Pancreas (tissue), 10 donors: ENCODE measurements at regions not wholly inside any gene's neighbourhood (a gene's known extent, or its start where the extent isn't known, plus 50 kb on each side); places are given as distances from the start of the nearest gene placed in this dataset.

Experiments used
- ATAC-seq, 4 donors: fragments of 200-7000 bp; cut with Tn5 transposase; one replicate each; pipeline versions ENCODE4 v1.8.0 to v1.9.1; 2020; ENCODE audit warnings: mild to moderate bottlenecking in 4 of 4, moderate library complexity in 4 of 4
- DNase-seq, 6 donors: peaks; one replicate each; pipeline ENCODE4 v3.0.0-alpha.2; 2020
- FAIRE-seq: peaks from 2 replicates; lab custom pipeline; 2012; peaks lifted over from hg19 to GRCh38; lab: Jason Lieb, UNC
- H3K27ac ChIP-seq, 4 donors: fragments of 200-600 bp; sonication (generic); 1 replicate in 3 of 4; 2 replicates in 1 of 4; pipeline versions ENCODE4 v1.5.0 to v1.8.0; 2020
- H3K27me3 ChIP-seq, 4 donors: fragments of 200-600 bp; one replicate each; pipeline ENCODE4 v1.8.0; 2021
- H3K36me3 ChIP-seq, 3 donors: fragments of 200-600 bp; sonication (generic) in 1 of 3; one replicate each; pipeline versions ENCODE4 v1.5.0 to v1.8.0; 2020 to 2021
- H3K4me1 ChIP-seq, 3 donors: fragments of 200-600 bp; one replicate each; pipeline ENCODE4 v1.8.0; 2021
- H3K4me3 ChIP-seq, 4 donors: fragments of 200-600 bp; sonication (generic) in 2 of 4; one replicate each; pipeline versions ENCODE4 v1.5.0 to v1.8.0; 2020 to 2021
- H3K9me3 ChIP-seq, 4 donors: fragments of 200-600 bp; one replicate each; pipeline ENCODE4 v1.8.0; 2021
- WGBS, 2 donors: extraction: QIAGEN DNeasy Blood & Tissue Kit; methylation state at CpG; one replicate each; pipeline ENCODE4 v1.1.7; 2013; 5-methylcytosine and 5-hydroxymethylcytosine counted together
- intact Hi-C, 3 donors: fragments of 100-400 bp; cut with DNase I; formaldehyde crosslinking; loops; one replicate each; pipeline versions ENCODE4 v1.11.1 to v1.14.2; 2022
- TF ChIP-seq, protein P1 (sequence below), 4 donors: fragments of 200-600 bp; sonication (generic) in 3 of 4; IDR thresholded peaks; one replicate each; pipeline versions ENCODE4 v1.5.0 to v1.8.0; 2021; ENCODE audit warnings: antibody characterized with exemption in 4 of 4
- donor health status: healthy with polysubstance abuse.
- donor health status: DM: no; HTN: no; CAD: no; lungs with moderate emphysema.
- donor health status: DM: no; HTN: no; CAD: no.
- donor health status: control.
- donor health status: control.
- donor health status: Bipolar disorder and iron deficiency.
- donor health status: DM: yes; HTN: yes; CAD: no.
- donor health status: DM: no; HTN: no; CAD: no.
- donor health status: DM: no; HTN: no; CAD: no.
- donor health status: DM: yes; HTN: yes; CAD: no.

GRCh38 chr2:105580870-105581554 lies 163.7 kb upstream of the NCK2 start:
- DNase-seq (no peak), ATAC-seq (no peak), FAIRE-seq (no peak)
- intact Hi-C loops = no loop called here
- Histone ChIP-seq H3K4me1 (no peaks in the 10 kb centered on the region), H3K4me3 (no peak overlapping the region), H3K9me3 (no peaks in the 10 kb centered on the region), H3K36me3 (no peaks in the 10 kb centered on the region), H3K27me3 (no peaks in the 10 kb centered on the region), H3K27ac (peak overlapping the region in 2 of 4 donors; percentile 5 to 74)
- 35 to 37% methylated on average over 1 of the region's 1 CpG for WGBS, 2 donors
- TF ChIP-seq, protein P1, sequence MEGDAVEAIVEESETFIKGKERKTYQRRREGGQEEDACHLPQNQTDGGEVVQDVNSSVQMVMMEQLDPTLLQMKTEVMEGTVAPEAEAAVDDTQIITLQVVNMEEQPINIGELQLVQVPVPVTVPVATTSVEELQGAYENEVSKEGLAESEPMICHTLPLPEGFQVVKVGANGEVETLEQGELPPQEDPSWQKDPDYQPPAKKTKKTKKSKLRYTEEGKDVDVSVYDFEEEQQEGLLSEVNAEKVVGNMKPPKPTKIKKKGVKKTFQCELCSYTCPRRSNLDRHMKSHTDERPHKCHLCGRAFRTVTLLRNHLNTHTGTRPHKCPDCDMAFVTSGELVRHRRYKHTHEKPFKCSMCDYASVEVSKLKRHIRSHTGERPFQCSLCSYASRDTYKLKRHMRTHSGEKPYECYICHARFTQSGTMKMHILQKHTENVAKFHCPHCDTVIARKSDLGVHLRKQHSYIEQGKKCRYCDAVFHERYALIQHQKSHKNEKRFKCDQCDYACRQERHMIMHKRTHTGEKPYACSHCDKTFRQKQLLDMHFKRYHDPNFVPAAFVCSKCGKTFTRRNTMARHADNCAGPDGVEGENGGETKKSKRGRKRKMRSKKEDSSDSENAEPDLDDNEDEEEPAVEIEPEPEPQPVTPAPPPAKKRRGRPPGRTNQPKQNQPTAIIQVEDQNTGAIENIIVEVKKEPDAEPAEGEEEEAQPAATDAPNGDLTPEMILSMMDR (IDR thresholded peaks at IDR 0.05) = no peak

DNA sequence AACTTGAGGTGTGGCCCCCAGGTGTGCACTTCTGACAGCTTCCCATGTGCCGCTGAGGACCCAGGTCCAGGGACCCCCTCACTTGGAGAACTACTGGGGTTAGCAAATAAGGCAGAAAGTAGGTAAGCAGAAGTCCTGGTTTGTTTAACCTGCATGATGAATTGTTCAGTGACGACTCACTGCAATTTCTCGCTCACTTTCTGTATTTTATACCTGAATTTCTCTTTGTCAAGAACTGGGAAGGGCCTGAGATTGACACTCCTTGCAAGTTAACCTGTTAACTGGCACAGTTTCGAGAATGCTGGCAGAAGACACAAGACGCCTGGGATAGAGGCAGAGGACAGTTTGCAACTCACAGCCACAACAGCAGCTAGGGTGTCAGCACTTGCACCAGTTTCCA lies 164.5 kb upstream of the NCK2 start:
- Histone ChIP-seq H3K27me3 (no peaks in the 10 kb centered on the region), H3K4me3 (no peak overlapping the region), H3K27ac (no peak overlapping the region), H3K9me3 (no peaks in the 10 kb centered on the region), H3K36me3 (no peaks in the 10 kb centered on the region), H3K4me1 (no peaks in the 10 kb centered on the region)
- WGBS, 2 donors = 73 to 77% methylated on average over 5 of the region's 5 CpGs
- intact Hi-C loops = no loop called here
- FAIRE-seq (no peak), DNase-seq (no peak), ATAC-seq (no peak)
- TF ChIP-seq, protein P1 (IDR thresholded peaks at IDR 0.05) = no peak

GRCh38 chr2:105578166-105578565 lies 166.5 kb upstream of the NCK2 start:
- Histone ChIP-seq H3K27me3 (no peaks in the 10 kb centered on the region), H3K27ac (no peak overlapping the region), H3K4me1 (no peaks in the 10 kb centered on the region), H3K4me3 (no peak overlapping the region), H3K36me3 (no peaks in the 10 kb centered on the region), H3K9me3 (no peaks in the 10 kb centered on the region)
- FAIRE-seq = no peak
- TF ChIP-seq, protein P1 (IDR thresholded peaks at IDR 0.05) = no peak
- no peak for ATAC-seq
- intact Hi-C loops = no loop called here
- no peak for DNase-seq
- 72 to 81% methylated on average over 4 of the region's 4 CpGs for whole genome bisulfite sequencing, 2 donors

DNA sequence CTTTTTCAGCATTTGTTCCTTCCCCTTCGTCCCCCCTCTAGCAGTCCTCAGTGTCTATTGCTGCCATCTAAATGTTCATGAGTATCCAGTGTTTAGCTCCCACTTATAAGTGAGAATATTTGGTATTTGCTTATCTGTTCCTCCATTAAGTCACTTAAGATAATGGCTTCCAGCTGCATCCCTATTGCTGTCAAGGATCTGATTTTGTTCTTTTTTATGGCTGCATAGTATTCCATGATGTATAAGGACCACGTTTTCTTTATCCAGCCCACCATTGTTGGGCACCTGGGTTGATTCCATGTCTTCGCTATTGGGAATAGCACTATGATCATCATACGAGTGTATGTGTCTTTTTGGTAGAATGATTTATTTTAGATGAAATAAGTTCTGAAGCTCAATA lies 166.9 kb upstream of the NCK2 start:
- ATAC-seq (no peak), FAIRE-seq (no peak), DNase-seq (no peak)
- 68 to 76% methylated on average over 4 of the region's 4 CpGs for WGBS, 2 donors
- H3K27me3 ChIP-seq = no peaks in the 10 kb centered on the region
- H3K4me1 ChIP-seq = no peaks in the 10 kb centered on the region
- intact Hi-C loops = no loop called here
- TF ChIP-seq, protein P1 (IDR thresholded peaks at IDR 0.05) = no peak
- H3K36me3 ChIP-seq = no peaks in the 10 kb centered on the region
- H3K9me3 ChIP-seq = no peaks in the 10 kb centered on the region
- no peak overlapping the region for H3K4me3 ChIP-seq
- H3K27ac ChIP-seq = no peak overlapping the region

GRCh38 chr2:105576440-105577241 lies 168.1 kb upstream of the NCK2 start:
- TF ChIP-seq, protein P1 (IDR thresholded peaks at IDR 0.05) = peak; percentile 35 to 61 (median 50)
- WGBS, 2 donors = 31% methylated on average over 12 of the region's 12 CpGs
- Histone ChIP-seq H3K36me3 (no peaks in the 10 kb centered on the region), H3K4me1 (no peaks in the 10 kb centered on the region), H3K27me3 (no peaks in the 10 kb centered on the region), H3K4me3 (no peak overlapping the region), H3K9me3 (no peaks in the 10 kb centered on the region), H3K27ac (peak overlapping the region in 3 of 4 donors; percentile 64 to 70 (median 64))
- ATAC-seq (peak; percentile 59 to 86 (median 82)), FAIRE-seq (no peak), DNase-seq (no peak)
- intact Hi-C loops = no loop called here
